Uterus (tissue), 2 donors: ENCODE measurements at regions not wholly inside any gene's neighbourhood (a gene's known extent, or its start where the extent isn't known, plus 50 kb on each side); places are given as distances from the start of the nearest gene placed in this dataset.

Experiments
- CTCF ChIP-seq, 4 experiments: fragments of 200-600 bp in 2 of 4; fragments of 450-650 bp in 2 of 4; sonication (generic) in 2 of 4; IDR thresholded peaks; one replicate each; pipeline ENCODE4 v1.5.1; 2016 to 2019; ENCODE audit warnings: antibody characterized with exemption in 4 of 4, mild to moderate bottlenecking in 2 of 4, moderate library complexity in 1 of 4
- POLR2A ChIP-seq, 2 donors: fragments of 450-650 bp; IDR thresholded peaks; one replicate each; pipeline ENCODE4 v1.6.1; 2016; ENCODE audit warnings: antibody characterized with exemption in 2 of 2, mild to moderate bottlenecking in 1 of 2, moderate library complexity in 1 of 2

- no peak for TF ChIP-seq CTCF (IDR thresholded peaks at IDR 0.05)
- no peak for TF ChIP-seq POLR2A (IDR thresholded peaks at IDR 0.05)
Measured at GRCh38 chr21:14797543-14797942, 251.4 kb upstream of the SAMSN1 start.
